ENCODE measurements at regions not wholly inside any gene's neighbourhood (a gene's known extent, or its start where the extent isn't known, plus 50 kb on each side); places are given as distances from the start of the nearest gene placed in this dataset.

- Histone ChIP-seq H2AFZ (ENCODE audit: low read depth, low read length) (no peak overlapping the region), H3K27ac (ENCODE audit: insufficient read depth, low read depth, low read length) (no peak overlapping the region), H3K4me1 (ENCODE audit: control insufficient read depth, extremely low read depth, insufficient read depth, low read length) (no peaks in the 10 kb centered on the region), H4K20me1 (replicated peaks; ENCODE audit: control insufficient read depth, extremely low read depth, insufficient read depth, low read length) (no peaks in the 10 kb centered on the region), H3K4me3 (replicated peaks in 1 of 3; ENCODE audit: insufficient read depth in 1 of 3, low read depth in 1 of 3, low read length in 3 of 3) (no peak overlapping the region), H3K4me2 (ENCODE audit: insufficient read depth, low read length) (no peak overlapping the region), H3K36me3 (ENCODE audit: control insufficient read depth in 2 of 2, extremely low read depth in 1 of 2, insufficient read depth in 2 of 2, low read length in 2 of 2) (no peaks in the 10 kb centered on the region), H3K9me1 (replicated peaks; ENCODE audit: control insufficient read depth, extremely low read depth, insufficient read depth, low read length) (no peaks in the 10 kb centered on the region), H3K9ac (replicated peaks; ENCODE audit: extremely low read depth, insufficient read depth, low read length) (no peak overlapping the region), H3K79me2 (ENCODE audit: control insufficient read depth, insufficient read depth, low read length) (no peaks in the 10 kb centered on the region), H3K27me3 (ENCODE audit: control insufficient read depth in 2 of 2, insufficient read depth in 2 of 2, low read length in 2 of 2) (no peaks in the 10 kb centered on the region), H3K9me3 (replicated peaks; ENCODE audit: control insufficient read depth, insufficient read depth, low read length) (peaks cover 5% of the 10 kb centered on the region)
- ChIA-PET POLR2A (no interaction called here), CTCF (no interaction called here)
- TF ChIP-seq EZH2 (IDR thresholded peaks at IDR 0.05; ENCODE audit: borderline replicate concordance, low read depth, low read length, severe bottlenecking) (no peak), CTCF (IDR thresholded peaks at IDR 0.05; ENCODE audit: extremely low read depth in 1 of 2, insufficient read depth in 1 of 2, low read depth in 1 of 2, low read length in 2 of 2) (no peak), FOS (IDR thresholded peaks at IDR 0.05; ENCODE audit: borderline replicate concordance, insufficient read depth, low read length) (no peak), GATA2 (IDR thresholded peaks at IDR 0.05; ENCODE audit: insufficient read depth, insufficient read length, low read depth, low read length) (no peak), JUN (IDR thresholded peaks at IDR 0.05; ENCODE audit: borderline replicate concordance, insufficient read depth, insufficient read length, low read depth) (no peak), POLR2A (IDR thresholded peaks at IDR 0.05; ENCODE audit: low read depth, low read length) (no peak), MAX (IDR thresholded peaks at IDR 0.05; ENCODE audit: insufficient read depth, insufficient read length) (no peak), MYC (IDR thresholded peaks at IDR 0.05; ENCODE audit: low read depth, low read length) (no peak), POLR2AphosphoS5 (IDR thresholded peaks at IDR 0.05; ENCODE audit: insufficient read depth, low read depth, low read length) (no peak)
- BruUV-seq (replicated peaks) = no TSS peak
- intact Hi-C loops (cut with micrococcal nuclease) = no loop called here
- no peak for DNase-seq (ENCODE audit: low read depth, low spot score)
- no peak for FAIRE-seq
- dilution Hi-C loops (cut with MboI; ENCODE audit: extremely low pct_ligation_motif_present, low sequenced_read_pairs) = no loop called here
Observed at GRCh38 chr10:105783936-105784483, 1142.9 kb downstream of the SORCS3 start.

All from endothelial cell of umbilical vein (primary cell).